ENCODE measurements at regions not wholly inside any gene's neighbourhood (a gene's known extent, or its start where the extent isn't known, plus 50 kb on each side); places are given as distances from the start of the nearest gene placed in this dataset.

GRCh38 chr9:108069991-108070390, 580.4 kb upstream of the KLF4 start:
- no peak for TF ChIP-seq CTCF (IDR thresholded peaks at IDR 0.05; ENCODE audit: unreplicated experiment)
- POLR2A ChIA-PET: no interaction called here
- no peaks in the 10 kb centered on the region for H3K4me1 Mint-ChIP-seq (ENCODE audit: insufficient read depth, unreplicated experiment)
- no peak overlapping the region for H3K27ac Mint-ChIP-seq (ENCODE audit: low read depth, unreplicated experiment)
- CTCF ChIA-PET: no interaction called here
- no peaks in the 10 kb centered on the region for H3K9me3 Mint-ChIP-seq (ENCODE audit: unreplicated experiment)
- BruUV-seq (replicated peaks): no TSS peak
- no peak overlapping the region for H3K4me3 Mint-ChIP-seq (ENCODE audit: unreplicated experiment)
- no peak for DNase-seq (ENCODE audit: unreplicated experiment)
- H3K27me3 Mint-ChIP-seq (ENCODE audit: insufficient read depth, unreplicated experiment): no peaks in the 10 kb centered on the region
- H3K36me3 Mint-ChIP-seq (ENCODE audit: insufficient read depth, unreplicated experiment): no peaks in the 10 kb centered on the region
- intact Hi-C loops (cut with micrococcal nuclease): no loop called here

DNA sequence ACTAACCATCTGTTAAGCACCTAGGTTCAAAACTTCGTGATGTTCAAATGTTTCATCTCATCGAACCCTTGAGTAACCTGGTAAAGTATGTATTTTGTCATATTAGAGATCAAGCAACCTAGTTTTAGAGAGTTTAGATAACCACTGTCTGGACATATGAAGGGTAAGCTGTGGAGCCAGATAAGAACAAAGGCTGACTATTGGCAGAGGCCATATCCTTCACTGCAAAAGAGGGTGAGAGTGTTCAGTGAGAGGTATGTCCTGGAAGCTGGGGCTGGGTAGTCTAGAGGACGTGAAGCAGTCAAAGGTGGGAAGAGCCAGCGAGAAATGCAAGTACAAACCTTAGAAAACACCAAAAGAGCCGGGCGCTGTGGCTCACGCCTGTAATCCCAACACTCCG, 573.1 kb upstream of the KLF4 start:
- DNase-seq (ENCODE audit: unreplicated experiment): no peak
- Mint-ChIP-seq H3K4me3 (ENCODE audit: unreplicated experiment) (no peak overlapping the region), H3K27ac (ENCODE audit: low read depth, unreplicated experiment) (no peak overlapping the region), H3K4me1 (ENCODE audit: insufficient read depth, unreplicated experiment) (peaks cover 15% of the 10 kb centered on the region), H3K27me3 (ENCODE audit: insufficient read depth, unreplicated experiment) (no peaks in the 10 kb centered on the region), H3K9me3 (ENCODE audit: unreplicated experiment) (no peaks in the 10 kb centered on the region), H3K36me3 (ENCODE audit: insufficient read depth, unreplicated experiment) (no peaks in the 10 kb centered on the region)
- no TSS peak for BruUV-seq (replicated peaks)
- ChIA-PET CTCF (no interaction called here), POLR2A (no interaction called here)
- intact Hi-C loops (cut with micrococcal nuclease): no loop called here
- TF ChIP-seq CTCF (IDR thresholded peaks at IDR 0.05; ENCODE audit: unreplicated experiment): no peak

GRCh38 chr9:108060175-108060574, 570.6 kb upstream of the KLF4 start:
- no peak overlapping the region for H3K4me3 Mint-ChIP-seq (ENCODE audit: unreplicated experiment)
- H3K9me3 Mint-ChIP-seq (ENCODE audit: unreplicated experiment): no peaks in the 10 kb centered on the region
- ChIA-PET CTCF (interaction anchor here (0.6 to 1.3 kb wide), 2 partner anchors 356 to 722 kb away, joined by 5 to 6 read pairs; no protein-coding TSS in a partner anchor), POLR2A (interaction anchor here (1.4 kb wide), 1 partner anchor 34 kb away, joined by 4 read pairs; no protein-coding TSS in a partner anchor)
- TF ChIP-seq CTCF (IDR thresholded peaks at IDR 0.05; ENCODE audit: unreplicated experiment): no peak
- peaks cover 31% of the 10 kb centered on the region for H3K4me1 Mint-ChIP-seq (ENCODE audit: insufficient read depth, unreplicated experiment)
- peaks cover 6% of the 10 kb centered on the region for H3K36me3 Mint-ChIP-seq (ENCODE audit: insufficient read depth, unreplicated experiment)
- no peak for DNase-seq (ENCODE audit: unreplicated experiment)
- H3K27ac Mint-ChIP-seq (ENCODE audit: low read depth, unreplicated experiment): no peak overlapping the region
- no peaks in the 10 kb centered on the region for H3K27me3 Mint-ChIP-seq (ENCODE audit: insufficient read depth, unreplicated experiment)
- BruUV-seq (replicated peaks): no TSS peak
- intact Hi-C loops (cut with micrococcal nuclease): no loop called here

- Mint-ChIP-seq H3K36me3 (ENCODE audit: insufficient read depth, unreplicated experiment) (peaks cover 6% of the 10 kb centered on the region), H3K4me3 (ENCODE audit: unreplicated experiment) (no peak overlapping the region), H3K27me3 (ENCODE audit: insufficient read depth, unreplicated experiment) (no peaks in the 10 kb centered on the region), H3K9me3 (ENCODE audit: unreplicated experiment) (no peaks in the 10 kb centered on the region), H3K27ac (ENCODE audit: low read depth, unreplicated experiment) (peak overlapping the region; percentile 85), H3K4me1 (ENCODE audit: insufficient read depth, unreplicated experiment) (peaks cover 48% of the 10 kb centered on the region)
- POLR2A ChIA-PET: interaction anchor here (0.6 to 1.6 kb wide), 8 partner anchors 13 to 990 kb away, joined by 3 to 5 read pairs (median 4); no protein-coding TSS in a partner anchor
- intact Hi-C loops (cut with micrococcal nuclease): loop anchor here (5.0 kb wide), 1 partner anchor 211 kb away; no protein-coding TSS in a partner anchor
- CTCF ChIA-PET: interaction anchor here (0.9 to 1.1 kb wide), 3 partner anchors 30 to 575 kb away, joined by 3 to 4 read pairs (median 3); no protein-coding TSS in a partner anchor
- DNase-seq (ENCODE audit: unreplicated experiment): no peak
- no peak for TF ChIP-seq CTCF (IDR thresholded peaks at IDR 0.05; ENCODE audit: unreplicated experiment)
- BruUV-seq (replicated peaks): no TSS peak
Measured at GRCh38 chr9:108058135-108058814, 568.7 kb upstream of the KLF4 start.
